SK-N-SH treated with all-trans-retinoic acid at 6 μM for 48 hours (cell line): ENCODE measurements at regions not wholly inside any gene's neighbourhood (a gene's known extent, or its start where the extent isn't known, plus 50 kb on each side); places are given as distances from the start of the nearest gene placed in this dataset.

Experiments used
- GLIS3 ChIP-seq: fragments of 250-450 bp; sonication (Bioruptor Pico); IDR thresholded peaks from 2 replicates; pipeline ENCODE4 v1.5.0; 2020; ENCODE audit warnings: mild to moderate bottlenecking, moderate library complexity
- RARB ChIP-seq: fragments of 250-450 bp; sonication (Bioruptor Pico); IDR thresholded peaks from 2 replicates; pipeline ENCODE4 v1.8.0; 2021; ENCODE audit warnings: mild to moderate bottlenecking, moderate library complexity
- ZFP30 ChIP-seq: fragments of 450-650 bp; formaldehyde crosslinking; IDR thresholded peaks from 2 replicates; pipeline ENCODE4 v1.5.0; 2022; ENCODE audit warnings: mild to moderate bottlenecking, moderate library complexity
- ZNF70 ChIP-seq: fragments of 450-650 bp; formaldehyde crosslinking; IDR thresholded peaks from 2 replicates; pipeline ENCODE4 v1.5.0; 2020; ENCODE audit warnings: mild to moderate bottlenecking, moderate library complexity
- TF ChIP-seq, protein P1 (sequence below): fragments of 250-450 bp; sonication (Bioruptor Pico); IDR thresholded peaks from 2 replicates; pipeline ENCODE4 v1.8.0; 2021; ENCODE audit warnings: low read depth, mild to moderate bottlenecking, moderate library complexity, borderline replicate concordance

- TF ChIP-seq ZFP30: no peak
- TF ChIP-seq RARB (CRISPR knock-in tag): no peak
- no peak for TF ChIP-seq GLIS3 (CRISPR knock-in tag)
- TF ChIP-seq, protein P1, sequence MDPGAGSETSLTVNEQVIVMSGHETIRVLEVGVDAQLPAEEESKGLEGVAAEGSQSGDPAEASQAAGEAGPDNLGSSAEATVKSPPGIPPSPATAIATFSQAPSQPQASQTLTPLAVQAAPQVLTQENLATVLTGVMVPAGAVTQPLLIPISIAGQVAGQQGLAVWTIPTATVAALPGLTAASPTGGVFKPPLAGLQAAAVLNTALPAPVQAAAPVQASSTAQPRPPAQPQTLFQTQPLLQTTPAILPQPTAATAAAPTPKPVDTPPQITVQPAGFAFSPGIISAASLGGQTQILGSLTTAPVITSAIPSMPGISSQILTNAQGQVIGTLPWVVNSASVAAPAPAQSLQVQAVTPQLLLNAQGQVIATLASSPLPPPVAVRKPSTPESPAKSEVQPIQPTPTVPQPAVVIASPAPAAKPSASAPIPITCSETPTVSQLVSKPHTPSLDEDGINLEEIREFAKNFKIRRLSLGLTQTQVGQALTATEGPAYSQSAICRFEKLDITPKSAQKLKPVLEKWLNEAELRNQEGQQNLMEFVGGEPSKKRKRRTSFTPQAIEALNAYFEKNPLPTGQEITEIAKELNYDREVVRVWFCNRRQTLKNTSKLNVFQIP: no peak
- no peak for TF ChIP-seq ZNF70 (CRISPR knock-in tag)
These were observed 126.8 kb upstream of the OBI1 start for GRCh38 chr13:78785764-78786163.
